B cell (primary cell): ENCODE measurements at regions not wholly inside any gene's neighbourhood (a gene's known extent, or its start where the extent isn't known, plus 50 kb on each side); places are given as distances from the start of the nearest gene placed in this dataset.

Experiments
- ATAC-seq: fragments of 200-7000 bp; cut with Tn5 transposase; one replicate; pipeline ENCODE4 v1.10.0; 2021; ENCODE audit warnings: low read depth, mild to moderate bottlenecking, moderate number of reproducible peaks, moderate library complexity
- CTCF ChIA-PET: fragments of 350-600 bp; sonication (Branson Sonifier 250); formaldehyde crosslinking; loops from one replicate; lab custom pipeline; 2021; ENCODE audit warnings: antibody characterized with exemption, inconsistent platforms; lab: Charles Lee
- POLR2A ChIA-PET: fragments of 350-600 bp; sonication (Branson Sonifier 250); formaldehyde crosslinking; loops from one replicate; lab custom pipeline; 2021; ENCODE audit warnings: antibody characterized with exemption; lab: Charles Lee
- DNase-seq: peaks from one replicate; pipeline ENCODE4 v3.0.0; 2013
- H2AFZ ChIP-seq: 2 replicates; pipeline ENCODE4 v1.6.1; 2012; ENCODE audit warnings: mild to moderate bottlenecking, low read depth, low read length; ENCODE audit not compliant: insufficient read depth, poor library complexity, severe bottlenecking
- H3K27ac ChIP-seq, 2 donors: 1 replicate in 1 of 2; 2 replicates in 1 of 2; pipeline ENCODE4 v1.5.1; 2012 to 2013; ENCODE audit warnings: low read length in 2 of 2, mild to moderate bottlenecking in 2 of 2, moderate library complexity in 1 of 2
- H3K27me3 ChIP-seq, 4 experiments: fragments of 200-600 bp in 1 of 4; sonication (generic) in 1 of 4; replicated peaks in 1 of 4; 1 replicate in 2 of 4; 2 replicates in 2 of 4; pipeline versions ENCODE4 v1.6.1 to v1.7.0; 2013 to 2016; ENCODE audit warnings: low read length in 3 of 4, mild to moderate bottlenecking in 2 of 4, mixed read lengths in 1 of 4, moderate library complexity in 1 of 4; ENCODE audit not compliant: insufficient read depth in 4 of 4, control insufficient read depth in 3 of 4; ENCODE audit errors: control extremely low read depth in 1 of 4
- H3K36me3 ChIP-seq, 2 experiments: replicated peaks in 1 of 2; 1 replicate in 1 of 2; 2 replicates in 1 of 2; pipeline versions ENCODE4 v1.6.1 to v1.7.1; 2013; ENCODE audit warnings: low read length in 1 of 2; ENCODE audit not compliant: insufficient read depth in 2 of 2, control insufficient read depth in 1 of 2; ENCODE audit errors: control extremely low read depth in 1 of 2, extremely low read depth in 1 of 2
- H3K4me1 ChIP-seq, 2 donors: fragments of 200-600 bp in 1 of 2; sonication (generic) in 1 of 2; 1 replicate in 1 of 2; 2 replicates in 1 of 2; pipeline versions ENCODE4 v1.5.1 to v1.6.1; 2013 to 2017; ENCODE audit warnings: low read length in 2 of 2; ENCODE audit not compliant: control insufficient read depth in 2 of 2, insufficient read depth in 2 of 2
- H3K4me2 ChIP-seq: replicated peaks from 2 replicates; pipeline ENCODE3; 2012; ENCODE audit warnings: mild to moderate bottlenecking, low read depth, low read length; ENCODE audit not compliant: poor library complexity, severe bottlenecking
- H3K4me3 ChIP-seq, 5 experiments: fragments of 200-600 bp in 1 of 5; sonication (generic) in 1 of 5; 1 replicate in 3 of 5; 2 replicates in 2 of 5; pipeline versions ENCODE4 v1.5.1 to v1.7.0; 2011 to 2016; ENCODE audit warnings: low read length in 4 of 5, mild to moderate bottlenecking in 4 of 5, low read depth in 2 of 5, control low read depth in 1 of 5, moderate library complexity in 1 of 5; ENCODE audit not compliant: insufficient read depth in 1 of 5; ENCODE audit errors: control extremely low read depth in 1 of 5, extremely low read depth in 1 of 5
- H3K79me2 ChIP-seq: fragments of 200-600 bp; sonication (generic); one replicate; pipeline ENCODE4 v1.6.0; 2016; ENCODE audit warnings: low read length; ENCODE audit not compliant: control insufficient read depth, insufficient read depth
- H3K9ac ChIP-seq: fragments of 200-600 bp; sonication (generic); 2 replicates; pipeline ENCODE4 v1.6.1; 2017; ENCODE audit warnings: mild to moderate bottlenecking, low read length, moderate library complexity
- H3K9me3 ChIP-seq, 3 donors: one replicate each; pipeline versions ENCODE4 v1.6.1 to v1.7.1; 2013; ENCODE audit warnings: low read length in 2 of 3; ENCODE audit not compliant: control insufficient read depth in 2 of 3, insufficient read depth in 1 of 3; ENCODE audit errors: control extremely low read depth in 1 of 3
- H4K20me1 ChIP-seq: 2 replicates; pipeline ENCODE4 v1.6.0; 2012; ENCODE audit warnings: mild to moderate bottlenecking, low read length; ENCODE audit not compliant: insufficient read depth, control insufficient read depth, poor library complexity, severe bottlenecking
- H3K27ac Mint-ChIP-seq: one replicate; pipeline ENCODE4 v1.8.0; 2021; ENCODE audit warnings: mixed read lengths
- H3K27me3 Mint-ChIP-seq: one replicate; pipeline ENCODE4 v1.8.0; 2021; ENCODE audit warnings: mixed read lengths
- H3K4me1 Mint-ChIP-seq: one replicate; pipeline ENCODE4 v1.8.0; 2021; ENCODE audit warnings: mixed read lengths
- H3K4me3 Mint-ChIP-seq: one replicate; pipeline ENCODE4 v1.8.0; 2021; ENCODE audit warnings: mixed read lengths
- H3K9me3 Mint-ChIP-seq: one replicate; pipeline ENCODE4 v1.8.0; 2022; ENCODE audit warnings: mixed read lengths; ENCODE audit not compliant: insufficient read depth
- CTCF ChIP-seq: fragments of 200-600 bp; IDR thresholded peaks from one replicate; pipeline ENCODE4 v1.8.0; 2022; ENCODE audit warnings: antibody characterized with exemption, mild to moderate bottlenecking
- EZH2 ChIP-seq: IDR thresholded peaks from 2 replicates; pipeline ENCODE4 v1.6.1; 2012; ENCODE audit warnings: borderline replicate concordance, low read depth, mild to moderate bottlenecking, moderate library complexity, low read length; ENCODE audit not compliant: insufficient read depth, poor library complexity, severe bottlenecking
- WGBS: methylation state at CpG from one replicate; pipeline ENCODE4 v1.1.5; 2013; ENCODE audit warnings: missing lambda C conversion rate; ENCODE audit not compliant: insufficient coverage; 5-methylcytosine and 5-hydroxymethylcytosine counted together
- intact Hi-C: fragments of 100-400 bp; cut with micrococcal nuclease; formaldehyde crosslinking; loops from one replicate; pipeline ENCODE4 v1.10.0; 2022

DNA sequence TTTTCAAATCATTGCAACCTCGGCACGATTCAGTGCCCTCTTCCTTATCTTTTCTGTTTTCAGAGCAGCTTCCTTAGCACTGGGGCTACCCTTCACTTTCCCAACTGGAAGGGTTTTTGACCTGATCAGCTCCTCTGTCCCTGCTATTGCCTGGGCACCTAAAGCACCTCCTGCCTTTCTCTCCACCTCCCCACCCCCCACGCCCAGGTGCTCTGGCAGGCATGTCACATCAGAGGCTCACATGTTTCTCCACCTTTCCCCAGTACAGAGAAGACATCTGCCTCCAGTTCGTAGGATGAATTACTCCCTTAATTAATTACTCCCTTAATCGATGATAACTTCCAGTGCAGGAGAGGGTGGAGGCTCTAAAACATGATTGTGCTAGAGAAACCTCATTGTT lies 88.7 kb upstream of the LCLAT1 start:
- Histone ChIP-seq H3K36me3 (no peaks in the 10 kb centered on the region), H3K27me3 (no peaks in the 10 kb centered on the region), H3K4me3 (no peak overlapping the region), H3K9me3 (no peaks in the 10 kb centered on the region), H3K4me1 (peaks cover 5 to 18% of the 10 kb centered on the region in 2 donors), H4K20me1 (no peaks in the 10 kb centered on the region), H3K9ac (no peak overlapping the region), H3K27ac (no peak overlapping the region), H3K79me2 (no peaks in the 10 kb centered on the region), H2AFZ (no peak overlapping the region), H3K4me2 (no peak overlapping the region)
- intact Hi-C loops: no loop called here
- TF ChIP-seq EZH2 (no peak), CTCF (no peak)
- H3K4me1 Mint-ChIP-seq: peaks cover 12% of the 10 kb centered on the region
- POLR2A ChIA-PET: no interaction called here
- 92% methylated on average over 3 of the region's 5 CpGs for WGBS
- no peaks in the 10 kb centered on the region for H3K9me3 Mint-ChIP-seq
- DNase-seq: no peak
- H3K4me3 Mint-ChIP-seq: no peak overlapping the region
- CTCF ChIA-PET: no interaction called here
- no peaks in the 10 kb centered on the region for H3K27me3 Mint-ChIP-seq
- no peak overlapping the region for H3K27ac Mint-ChIP-seq
- no peak for ATAC-seq

DNA sequence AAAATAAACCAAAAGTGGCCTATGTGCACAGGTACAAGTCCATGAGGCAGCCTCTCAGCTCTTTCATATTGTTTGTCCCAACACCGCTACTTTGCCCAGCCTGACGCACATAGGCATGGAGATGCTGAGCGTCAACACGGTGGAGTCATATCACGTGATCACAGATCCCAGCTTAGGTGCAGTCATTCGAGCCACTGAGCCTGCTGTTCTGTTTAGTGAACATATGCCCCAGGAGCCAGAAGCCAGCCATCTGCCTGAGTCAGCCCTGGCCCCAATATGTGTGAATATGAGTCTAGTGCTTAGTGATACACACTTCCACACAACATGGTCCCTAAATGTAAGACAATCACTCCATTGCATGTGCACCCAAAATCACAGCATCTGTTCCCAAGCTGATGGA lies 88.2 kb upstream of the LCLAT1 start:
- Mint-ChIP-seq H3K4me3 (no peak overlapping the region), H3K9me3 (no peaks in the 10 kb centered on the region), H3K27ac (no peak overlapping the region), H3K4me1 (peaks cover 9% of the 10 kb centered on the region), H3K27me3 (no peaks in the 10 kb centered on the region)
- TF ChIP-seq CTCF (no peak), EZH2 (no peak)
- CTCF ChIA-PET: interaction anchor here (1.4 kb wide), 1 partner anchor 79 kb away, joined by 3 read pairs; no protein-coding TSS in a partner anchor
- H3K79me2 ChIP-seq: no peaks in the 10 kb centered on the region
- 95% methylated on average over 6 of the region's 6 CpGs for WGBS
- no peaks in the 10 kb centered on the region for H3K36me3 ChIP-seq
- no peak overlapping the region for H2AFZ ChIP-seq
- no peaks in the 10 kb centered on the region for H4K20me1 ChIP-seq
- peaks cover 5 to 18% of the 10 kb centered on the region in 2 donors for H3K4me1 ChIP-seq
- ATAC-seq (no peak), DNase-seq (no peak)
- H3K9ac ChIP-seq: no peak overlapping the region
- H3K9me3 ChIP-seq: no peaks in the 10 kb centered on the region
- no peaks in the 10 kb centered on the region for H3K27me3 ChIP-seq
- intact Hi-C loops: no loop called here
- no peak overlapping the region for H3K4me3 ChIP-seq
- POLR2A ChIA-PET: interaction anchor here (0.6 kb wide), 1 partner anchor 127 kb away, joined by 3 read pairs; no protein-coding TSS in a partner anchor
- no peak overlapping the region for H3K27ac ChIP-seq
- no peak overlapping the region for H3K4me2 ChIP-seq
